Sigmoid colon (tissue), 4 donors: ENCODE measurements at regions not wholly inside any gene's neighbourhood (a gene's known extent, or its start where the extent isn't known, plus 50 kb on each side); places are given as distances from the start of the nearest gene placed in this dataset.

Experiments
- EP300 ChIP-seq, 4 donors: sonication (generic); formaldehyde crosslinking; IDR thresholded peaks; one replicate each; pipeline ENCODE4 v1.6.1; 2017; ENCODE audit warnings: antibody characterized with exemption in 4 of 4
- POLR2AphosphoS5 ChIP-seq, 4 donors: sonication (generic); formaldehyde crosslinking; IDR thresholded peaks; one replicate each; pipeline ENCODE4 v1.6.1; 2017; ENCODE audit warnings: antibody characterized with exemption in 4 of 4
- TF ChIP-seq, protein P1 (sequence below), 4 experiments: fragments of 450-650 bp in 3 of 4; fragments of 200-600 bp in 1 of 4; IDR thresholded peaks; one replicate each; pipeline ENCODE4 v1.5.1; 2016 to 2019; ENCODE audit warnings: antibody characterized with exemption in 4 of 4, mild to moderate bottlenecking in 3 of 4, moderate library complexity in 2 of 4

DNA sequence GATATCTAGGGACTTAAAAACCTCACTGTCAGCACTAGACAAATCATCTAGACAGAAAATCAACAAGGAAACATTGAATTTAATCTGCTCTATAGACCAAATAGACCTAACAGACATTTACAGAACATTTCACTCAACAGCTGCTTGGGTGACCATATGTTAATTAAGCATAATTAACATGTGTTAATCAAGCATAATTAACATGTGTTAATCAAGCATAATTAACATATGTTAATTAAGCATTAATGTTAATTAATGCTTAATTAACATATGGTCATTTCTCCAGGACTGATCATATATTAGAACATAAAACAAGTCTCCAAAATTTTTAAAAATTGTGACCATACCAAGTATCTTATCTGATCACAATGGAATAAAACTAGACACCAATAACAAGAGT lies 137.3 kb upstream of the MME start:
- TF ChIP-seq POLR2AphosphoS5 (IDR thresholded peaks at IDR 0.05) (no peak), EP300 (IDR thresholded peaks at IDR 0.05) (no peak)
- TF ChIP-seq, protein P1, sequence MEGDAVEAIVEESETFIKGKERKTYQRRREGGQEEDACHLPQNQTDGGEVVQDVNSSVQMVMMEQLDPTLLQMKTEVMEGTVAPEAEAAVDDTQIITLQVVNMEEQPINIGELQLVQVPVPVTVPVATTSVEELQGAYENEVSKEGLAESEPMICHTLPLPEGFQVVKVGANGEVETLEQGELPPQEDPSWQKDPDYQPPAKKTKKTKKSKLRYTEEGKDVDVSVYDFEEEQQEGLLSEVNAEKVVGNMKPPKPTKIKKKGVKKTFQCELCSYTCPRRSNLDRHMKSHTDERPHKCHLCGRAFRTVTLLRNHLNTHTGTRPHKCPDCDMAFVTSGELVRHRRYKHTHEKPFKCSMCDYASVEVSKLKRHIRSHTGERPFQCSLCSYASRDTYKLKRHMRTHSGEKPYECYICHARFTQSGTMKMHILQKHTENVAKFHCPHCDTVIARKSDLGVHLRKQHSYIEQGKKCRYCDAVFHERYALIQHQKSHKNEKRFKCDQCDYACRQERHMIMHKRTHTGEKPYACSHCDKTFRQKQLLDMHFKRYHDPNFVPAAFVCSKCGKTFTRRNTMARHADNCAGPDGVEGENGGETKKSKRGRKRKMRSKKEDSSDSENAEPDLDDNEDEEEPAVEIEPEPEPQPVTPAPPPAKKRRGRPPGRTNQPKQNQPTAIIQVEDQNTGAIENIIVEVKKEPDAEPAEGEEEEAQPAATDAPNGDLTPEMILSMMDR (IDR thresholded peaks at IDR 0.05) = no peak
